ENCODE measurements at regions not wholly inside any gene's neighbourhood (a gene's known extent, or its start where the extent isn't known, plus 50 kb on each side); places are given as distances from the start of the nearest gene placed in this dataset.
A peak's percentile ranks its signal among the peaks of the same experiment; 100 is the strongest.

GRCh38 chr12:111304642-111305071 is 64.2 kb downstream of the PHETA1 start:
- 45 to 48% methylated on average over 3 of the region's 3 CpGs for WGBS, 2 donors
- no peak overlapping the region for H3K9ac ChIP-seq (ENCODE audit: insufficient read depth in 1 of 2, low read length in 2 of 2)
- no peak for DNase-seq
- no peak for ATAC-seq (ENCODE audit: insufficient read depth, low FRiP score)
- no peaks in the 10 kb centered on the region for H3K27me3 ChIP-seq (ENCODE audit: control insufficient read depth in 3 of 3, insufficient read depth in 3 of 3, low read length in 2 of 3)
- H3K9me3 ChIP-seq (ENCODE audit: control insufficient read depth in 4 of 4, insufficient read depth in 3 of 4, low read length in 3 of 4), result peaks cover 0 to 30% (median 13%) of the 10 kb centered on the region in 4 donors
- H3K27ac ChIP-seq (ENCODE audit: low read depth in 1 of 2, low read length in 1 of 2), result no peak overlapping the region
- TF ChIP-seq CTCF (IDR thresholded peaks at IDR 0.05; ENCODE audit: control extremely low read depth, extremely low read depth), result peak; percentile 15
- no peaks in the 10 kb centered on the region for H3K4me1 ChIP-seq (ENCODE audit: control insufficient read depth in 5 of 5, insufficient read depth in 5 of 5, low read length in 5 of 5)
- no peaks in the 10 kb centered on the region for H3K36me3 ChIP-seq (ENCODE audit: control insufficient read depth in 4 of 4, insufficient read depth in 4 of 4, low read length in 4 of 4)
- no peak overlapping the region for H3K4me3 ChIP-seq

GRCh38 chr12:111303531-111303930 is 65.4 kb downstream of the PHETA1 start:
- no peak for ATAC-seq (ENCODE audit: insufficient read depth, low FRiP score)
- Histone ChIP-seq H3K4me1 (ENCODE audit: control insufficient read depth in 5 of 5, insufficient read depth in 5 of 5, low read length in 5 of 5) (peaks cover 0 to 3% (median 0%) of the 10 kb centered on the region in 5 donors), H3K27me3 (ENCODE audit: control insufficient read depth in 3 of 3, insufficient read depth in 3 of 3, low read length in 2 of 3) (no peaks in the 10 kb centered on the region), H3K4me3 (no peak overlapping the region), H3K9me3 (ENCODE audit: control insufficient read depth in 4 of 4, insufficient read depth in 3 of 4, low read length in 3 of 4) (peaks cover 0 to 30% (median 13%) of the 10 kb centered on the region in 4 donors), H3K36me3 (ENCODE audit: control insufficient read depth in 4 of 4, insufficient read depth in 4 of 4, low read length in 4 of 4) (no peaks in the 10 kb centered on the region), H3K27ac (ENCODE audit: low read depth in 1 of 2, low read length in 1 of 2) (no peak overlapping the region), H3K9ac (ENCODE audit: insufficient read depth in 1 of 2, low read length in 2 of 2) (no peak overlapping the region)
- TF ChIP-seq CTCF (IDR thresholded peaks at IDR 0.05; ENCODE audit: control extremely low read depth, extremely low read depth), result no peak
- 83 to 88% methylated on average over 3 of the region's 3 CpGs for WGBS, 2 donors
- DNase-seq, result no peak

- H3K27me3 ChIP-seq (ENCODE audit: control insufficient read depth in 3 of 3, insufficient read depth in 3 of 3, low read length in 2 of 3), result no peaks in the 10 kb centered on the region
- ATAC-seq (ENCODE audit: insufficient read depth, low FRiP score), result peak; percentile 34
- 55 to 57% methylated on average over 14 of the region's 14 CpGs for WGBS, 2 donors
Observed at GRCh38 chr12:111298582-111299436, 70.1 kb downstream of the PHETA1 start.

More at GRCh38 chr12:111298582-111299436, 70.1 kb downstream of the PHETA1 start:
- H3K4me3 ChIP-seq, result no peak overlapping the region
- no peak overlapping the region for H3K27ac ChIP-seq (ENCODE audit: low read depth in 1 of 2, low read length in 1 of 2)
- peaks cover 0 to 3% (median 0%) of the 10 kb centered on the region in 5 donors for H3K4me1 ChIP-seq (ENCODE audit: control insufficient read depth in 5 of 5, insufficient read depth in 5 of 5, low read length in 5 of 5)
- TF ChIP-seq CTCF (IDR thresholded peaks at IDR 0.05; ENCODE audit: control extremely low read depth, extremely low read depth), result peak; percentile 40
- DNase-seq, result peak; percentile 78 to 80 (median 79)
- no peaks in the 10 kb centered on the region for H3K36me3 ChIP-seq (ENCODE audit: control insufficient read depth in 4 of 4, insufficient read depth in 4 of 4, low read length in 4 of 4)
- H3K9me3 ChIP-seq (ENCODE audit: control insufficient read depth in 4 of 4, insufficient read depth in 3 of 4, low read length in 3 of 4), result peaks cover 0 to 3% (median 0%) of the 10 kb centered on the region in 4 donors
- H3K9ac ChIP-seq (ENCODE audit: insufficient read depth in 1 of 2, low read length in 2 of 2), result no peak overlapping the region

Data from lung (tissue), 11 donors.